Body of pancreas (tissue), 4 donors: ENCODE measurements at regions not wholly inside any gene's neighbourhood (a gene's known extent, or its start where the extent isn't known, plus 50 kb on each side); places are given as distances from the start of the nearest gene placed in this dataset.

Experiments
- ATAC-seq: fragments of 150-250 bp; one replicate; pipeline ENCODE4 v1.9.1; 2016
- DNase-seq, 4 donors: peaks; one replicate each; pipeline ENCODE4 v3.0.0-alpha.2; 2019
- H3K27ac ChIP-seq, 4 donors: fragments of 200-600 bp; sonication (generic); 1 replicate in 3 of 4; 2 replicates in 1 of 4; pipeline versions ENCODE4 v1.5.1 to v1.6.1; 2016 to 2019; ENCODE audit warnings: mild to moderate bottlenecking in 1 of 4, mixed read lengths in 1 of 4, moderate library complexity in 1 of 4
- H3K27me3 ChIP-seq, 2 donors: fragments of 200-600 bp; sonication (generic); one replicate each; pipeline ENCODE4 v1.6.0; 2016; ENCODE audit warnings: mild to moderate bottlenecking in 1 of 2
- H3K36me3 ChIP-seq, 2 donors: fragments of 200-600 bp; sonication (generic); replicated peaks in 1 of 2; 2 replicates each; pipeline ENCODE4 v1.5.1; 2016; ENCODE audit warnings: low read depth in 2 of 2; ENCODE audit not compliant: insufficient read depth in 1 of 2
- H3K4me1 ChIP-seq: fragments of 200-600 bp; sonication (generic); one replicate; pipeline ENCODE4 v1.6.0; 2016
- H3K4me3 ChIP-seq, 2 donors: fragments of 200-600 bp; sonication (generic); 1 replicate in 1 of 2; 2 replicates in 1 of 2; pipeline ENCODE4 v1.5.1; 2016 to 2019
- H3K9me3 ChIP-seq, 3 donors: fragments of 200-600 bp; sonication (generic); 1 replicate in 2 of 3; 2 replicates in 1 of 3; pipeline ENCODE4 v1.5.1; 2016
- CTCF ChIP-seq, 7 experiments: fragments of 450-650 bp in 4 of 7; fragments of 200-600 bp in 3 of 7; sonication (generic) in 3 of 7; IDR thresholded peaks; one replicate each; pipeline ENCODE4 v1.5.1; 2016 to 2019; ENCODE audit warnings: antibody characterized with exemption in 7 of 7
- POLR2A ChIP-seq, 3 donors: fragments of 450-650 bp; IDR thresholded peaks; one replicate each; pipeline ENCODE4 v1.6.1; 2016; ENCODE audit warnings: antibody characterized with exemption in 3 of 3, mild to moderate bottlenecking in 2 of 3
- WGBS, 2 donors: methylation state at CpG; one replicate each; pipeline ENCODE4 v1.1.5; 2017; 5-methylcytosine and 5-hydroxymethylcytosine counted together
- intact Hi-C: fragments of 100-400 bp; cut with DNase I; formaldehyde crosslinking; loops from one replicate; pipeline ENCODE4 v1.15.1; 2023

- intact Hi-C loops, result no loop called here
- 88% methylated on average over 1 of the region's 1 CpG for WGBS, 2 donors
Observed at GRCh38 chr3:116969646-116970045, 260.1 kb downstream of the TUSC7 start.

DNA sequence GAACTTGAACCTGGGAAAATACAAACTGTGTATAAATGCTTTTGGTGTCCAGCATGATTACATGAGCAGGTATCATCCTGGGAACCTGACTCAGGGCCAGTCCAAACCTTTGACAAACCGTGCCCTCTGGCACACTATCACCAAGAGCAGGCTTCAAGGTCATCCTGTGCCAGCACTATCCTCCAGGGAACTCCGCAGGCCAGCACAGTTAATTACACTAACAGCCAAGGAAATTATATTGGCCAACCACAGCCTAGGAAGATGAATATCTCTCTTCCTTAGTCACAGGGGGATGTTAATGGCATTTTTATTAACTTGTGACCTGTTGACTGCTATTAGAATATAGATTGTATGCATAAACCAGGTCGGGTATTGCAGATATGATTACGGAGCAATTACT, 262.0 kb downstream of the TUSC7 start:
- Histone ChIP-seq H3K36me3 (no peaks in the 10 kb centered on the region), H3K4me1 (no peaks in the 10 kb centered on the region), H3K9me3 (no peaks in the 10 kb centered on the region), H3K4me3 (no peak overlapping the region), H3K27me3 (no peaks in the 10 kb centered on the region), H3K27ac (no peak overlapping the region)
- no peak for ATAC-seq
- intact Hi-C loops, result no loop called here
- no peak for TF ChIP-seq POLR2A (IDR thresholded peaks at IDR 0.05)
- TF ChIP-seq CTCF (IDR thresholded peaks at IDR 0.05), result no peak
- WGBS, 2 donors, result 12 to 15% methylated on average over 4 of the region's 4 CpGs
- DNase-seq, result peak in 2 of 4 donors; percentile 10 to 12

More at GRCh38 chr3:116969646-116970045, 260.1 kb downstream of the TUSC7 start:
- Histone ChIP-seq H3K36me3 (no peaks in the 10 kb centered on the region), H3K27me3 (no peaks in the 10 kb centered on the region), H3K4me3 (no peak overlapping the region), H3K9me3 (no peaks in the 10 kb centered on the region), H3K4me1 (no peaks in the 10 kb centered on the region), H3K27ac (no peak overlapping the region)
- ATAC-seq (no peak), DNase-seq (no peak)
- TF ChIP-seq POLR2A (IDR thresholded peaks at IDR 0.05), result no peak
- no peak for TF ChIP-seq CTCF (IDR thresholded peaks at IDR 0.05)

DNA sequence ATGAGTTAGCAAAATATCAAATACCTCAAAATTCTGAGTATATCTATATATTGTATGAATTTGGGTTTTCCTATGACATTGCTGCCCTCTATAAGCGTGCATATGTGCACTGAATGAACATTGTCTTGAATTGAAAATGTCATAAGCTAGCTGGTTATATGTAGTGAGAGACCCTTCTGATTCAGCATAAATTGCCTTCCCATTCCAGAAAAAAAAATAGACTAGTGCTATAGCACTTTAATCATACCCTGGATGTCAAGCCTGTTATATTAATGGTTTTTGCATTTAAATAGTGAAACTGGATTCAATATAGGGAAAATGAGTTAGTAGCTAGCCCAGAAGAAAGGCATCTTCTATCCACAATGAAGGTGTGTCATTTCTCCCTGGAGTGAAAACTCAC, 265.1 kb downstream of the TUSC7 start:
- no peaks in the 10 kb centered on the region for H3K9me3 ChIP-seq
- no peak overlapping the region for H3K4me3 ChIP-seq
- no peaks in the 10 kb centered on the region for H3K4me1 ChIP-seq
- ATAC-seq, result no peak
- H3K27ac ChIP-seq, result no peak overlapping the region
- H3K36me3 ChIP-seq, result no peaks in the 10 kb centered on the region
- no peak for TF ChIP-seq POLR2A (IDR thresholded peaks at IDR 0.05)
- no peak for TF ChIP-seq CTCF (IDR thresholded peaks at IDR 0.05)
- WGBS, 2 donors, result 87 to 97% methylated on average over 1 of the region's 1 CpG
- intact Hi-C loops, result no loop called here
- DNase-seq, result no peak
- no peaks in the 10 kb centered on the region for H3K27me3 ChIP-seq

- H3K27me3 ChIP-seq, result no peaks in the 10 kb centered on the region
- no peak for ATAC-seq
- H3K36me3 ChIP-seq, result no peaks in the 10 kb centered on the region
- no peaks in the 10 kb centered on the region for H3K4me1 ChIP-seq
- 89 to 93% methylated on average over 1 of the region's 1 CpG for WGBS, 2 donors
- H3K9me3 ChIP-seq, result no peaks in the 10 kb centered on the region
- intact Hi-C loops, result no loop called here
- H3K4me3 ChIP-seq, result no peak overlapping the region
- no peak overlapping the region for H3K27ac ChIP-seq
- no peak for TF ChIP-seq CTCF (IDR thresholded peaks at IDR 0.05)
- TF ChIP-seq POLR2A (IDR thresholded peaks at IDR 0.05), result no peak
- DNase-seq, result no peak
Observed at GRCh38 chr3:116977441-116977840, 267.9 kb downstream of the TUSC7 start.

DNA sequence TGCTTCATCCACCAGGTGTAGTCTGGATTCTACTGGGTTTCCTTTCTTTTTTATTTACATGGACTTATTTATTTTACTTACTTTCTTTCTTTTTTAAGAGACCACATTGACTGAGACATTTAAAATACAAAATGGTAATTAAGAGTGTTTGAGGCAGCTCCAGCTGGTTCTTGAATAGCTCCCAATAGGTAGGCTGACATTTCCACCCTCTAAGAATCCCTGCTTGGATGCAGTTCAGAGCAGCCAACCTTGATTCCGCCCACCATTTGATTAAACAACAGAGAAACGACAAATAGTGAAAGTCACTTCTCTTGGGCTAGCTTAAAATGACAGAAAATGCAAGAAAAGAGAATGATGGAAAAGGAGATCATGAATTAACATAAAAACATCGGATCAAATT, 270.5 kb downstream of the TUSC7 start:
- TF ChIP-seq CTCF (IDR thresholded peaks at IDR 0.05), result no peak
- TF ChIP-seq POLR2A (IDR thresholded peaks at IDR 0.05), result no peak
- no peaks in the 10 kb centered on the region for H3K27me3 ChIP-seq
- H3K27ac ChIP-seq, result no peak overlapping the region
- 43 to 73% methylated on average over 3 of the region's 3 CpGs for WGBS, 2 donors
- no peak overlapping the region for H3K4me3 ChIP-seq
- no peaks in the 10 kb centered on the region for H3K36me3 ChIP-seq
- DNase-seq, result no peak
- H3K4me1 ChIP-seq, result no peaks in the 10 kb centered on the region
- ATAC-seq, result no peak
- H3K9me3 ChIP-seq, result no peaks in the 10 kb centered on the region
- intact Hi-C loops, result no loop called here
